G401.6 (cell line): ENCODE measurements at regions not wholly inside any gene's neighbourhood (a gene's known extent, or its start where the extent isn't known, plus 50 kb on each side); places are given as distances from the start of the nearest gene placed in this dataset.

Experiments
- FAIRE-seq: peaks from 2 replicates; lab custom pipeline; 2012; peaks lifted over from hg19 to GRCh38; lab: Jason Lieb, UNC

DNA sequence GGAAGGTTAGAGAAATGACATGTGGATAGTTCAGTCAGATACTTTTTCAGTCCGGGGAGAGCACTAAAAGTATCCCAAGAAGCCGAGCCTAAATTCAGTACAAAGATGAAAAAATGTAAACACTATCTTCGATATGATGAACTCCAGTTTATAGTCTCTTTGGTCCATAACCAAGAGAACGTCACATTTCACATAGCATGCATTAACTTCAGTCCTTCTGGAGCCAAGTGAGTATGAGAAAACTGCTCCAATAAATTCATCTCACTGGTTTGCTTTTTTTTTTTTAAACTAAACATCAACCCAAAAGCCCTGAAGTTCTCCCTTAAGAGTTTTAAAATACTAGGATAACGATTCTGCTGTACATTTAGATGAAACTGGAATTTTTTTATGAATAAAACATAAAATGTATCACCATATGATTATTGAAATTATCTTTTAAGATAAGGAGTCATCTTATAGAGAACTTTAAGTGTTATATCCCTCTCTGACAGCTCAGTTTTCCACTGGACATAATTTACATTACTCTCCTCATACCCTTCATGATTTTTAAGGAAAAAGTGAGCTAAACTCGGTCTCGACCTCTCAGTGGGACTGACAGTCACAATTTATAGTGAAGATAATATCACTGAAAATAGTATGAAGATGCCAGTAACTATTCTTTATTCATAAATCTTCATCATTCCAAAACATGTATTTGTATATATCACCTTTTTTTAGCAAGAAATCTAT, 841.5 kb upstream of the FLRT2 start:
- no peak for FAIRE-seq

DNA sequence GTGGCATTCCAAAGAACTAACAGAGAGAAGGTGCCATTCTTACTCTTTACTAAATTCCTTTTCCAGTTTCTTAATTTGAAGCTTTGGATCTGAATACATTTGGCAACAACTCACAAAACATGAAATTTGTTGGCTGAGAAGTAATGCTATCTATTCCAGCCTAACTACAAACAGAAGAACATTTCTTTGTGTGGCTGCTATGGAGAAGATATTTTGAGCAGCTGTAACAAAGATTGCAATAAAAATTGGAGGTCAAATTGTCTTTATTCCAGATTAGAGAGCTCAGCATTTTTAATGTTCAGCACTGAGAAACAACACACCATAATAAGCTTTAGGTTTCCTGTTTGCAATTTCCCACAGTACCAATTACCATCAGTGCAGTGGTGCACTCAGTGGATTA, 835.8 kb upstream of the FLRT2 start:
- no peak for FAIRE-seq

DNA sequence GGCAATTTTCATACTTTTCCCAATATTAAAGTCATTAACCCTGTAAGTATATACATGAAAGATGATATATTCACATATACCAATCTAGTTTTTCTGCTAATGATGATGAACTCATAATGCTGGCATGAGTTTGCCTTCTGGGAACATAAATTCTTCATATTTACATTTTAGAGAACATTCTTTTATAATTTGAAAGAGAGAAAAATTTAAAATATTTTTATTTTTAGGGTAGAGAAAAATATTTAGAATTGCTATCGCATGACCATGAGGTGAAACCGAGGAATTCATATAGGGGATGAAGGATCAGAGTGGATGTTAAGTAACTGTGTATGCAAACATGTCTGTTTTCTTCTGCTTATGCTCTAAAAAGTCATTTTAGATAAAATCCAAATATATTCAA, 825.3 kb upstream of the FLRT2 start:
- FAIRE-seq, result no peak

DNA sequence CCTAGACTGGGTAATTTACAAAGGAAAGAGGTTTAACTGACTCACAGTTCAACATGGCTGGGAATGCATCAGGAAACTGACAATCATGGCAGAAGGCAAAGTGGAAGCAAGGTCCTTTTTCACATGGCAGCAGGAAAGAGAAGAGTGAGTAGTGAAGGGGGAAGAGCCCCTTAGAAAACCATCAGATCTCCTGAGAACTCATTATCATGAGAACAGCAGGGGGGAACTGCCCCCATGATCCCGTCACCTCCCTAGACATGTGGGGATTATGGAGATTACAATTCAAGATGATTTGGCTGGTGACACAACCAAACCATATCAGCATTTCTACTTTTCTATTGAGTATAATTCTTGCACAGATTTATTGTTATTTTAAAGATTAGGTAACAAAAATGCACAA, 822.1 kb upstream of the FLRT2 start:
- no peak for FAIRE-seq

DNA sequence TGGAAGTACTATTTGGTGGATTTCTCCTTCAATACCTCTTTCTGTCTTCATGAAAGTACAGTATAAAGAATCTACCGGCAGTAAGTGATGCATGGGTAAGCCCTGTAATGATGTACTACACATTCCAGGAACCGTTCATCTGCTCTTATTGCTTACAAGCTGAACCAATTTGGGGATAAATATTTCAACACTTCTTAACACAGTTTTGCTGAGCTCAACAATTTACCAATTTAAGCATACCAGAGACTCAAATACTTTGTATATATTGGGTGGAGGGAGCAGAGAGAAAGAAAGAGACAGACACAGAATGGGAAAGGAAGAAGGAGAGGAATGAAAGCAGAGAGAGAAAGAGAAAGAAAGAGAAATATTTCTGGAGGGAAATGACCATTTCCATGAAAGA, 821.1 kb upstream of the FLRT2 start:
- no peak for FAIRE-seq

DNA sequence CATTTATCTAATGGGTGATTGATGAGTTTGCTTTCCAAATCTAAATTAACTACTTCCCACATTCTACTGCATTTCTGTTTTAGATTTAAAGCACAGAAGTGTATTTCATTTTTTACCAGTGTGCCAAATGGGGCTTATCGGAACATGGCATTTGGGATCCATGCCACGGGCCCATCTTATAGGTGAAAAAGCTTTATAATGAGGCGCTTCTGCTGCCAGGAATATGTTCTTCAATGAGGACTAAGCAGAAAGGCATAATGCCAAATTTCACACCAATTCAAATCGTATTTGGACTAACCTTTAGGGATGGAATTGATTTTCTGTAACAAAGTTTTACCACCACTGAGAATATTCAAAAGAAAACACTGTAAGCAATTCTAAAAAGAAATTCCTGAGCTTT, 803.5 kb upstream of the FLRT2 start:
- FAIRE-seq, result no peak

DNA sequence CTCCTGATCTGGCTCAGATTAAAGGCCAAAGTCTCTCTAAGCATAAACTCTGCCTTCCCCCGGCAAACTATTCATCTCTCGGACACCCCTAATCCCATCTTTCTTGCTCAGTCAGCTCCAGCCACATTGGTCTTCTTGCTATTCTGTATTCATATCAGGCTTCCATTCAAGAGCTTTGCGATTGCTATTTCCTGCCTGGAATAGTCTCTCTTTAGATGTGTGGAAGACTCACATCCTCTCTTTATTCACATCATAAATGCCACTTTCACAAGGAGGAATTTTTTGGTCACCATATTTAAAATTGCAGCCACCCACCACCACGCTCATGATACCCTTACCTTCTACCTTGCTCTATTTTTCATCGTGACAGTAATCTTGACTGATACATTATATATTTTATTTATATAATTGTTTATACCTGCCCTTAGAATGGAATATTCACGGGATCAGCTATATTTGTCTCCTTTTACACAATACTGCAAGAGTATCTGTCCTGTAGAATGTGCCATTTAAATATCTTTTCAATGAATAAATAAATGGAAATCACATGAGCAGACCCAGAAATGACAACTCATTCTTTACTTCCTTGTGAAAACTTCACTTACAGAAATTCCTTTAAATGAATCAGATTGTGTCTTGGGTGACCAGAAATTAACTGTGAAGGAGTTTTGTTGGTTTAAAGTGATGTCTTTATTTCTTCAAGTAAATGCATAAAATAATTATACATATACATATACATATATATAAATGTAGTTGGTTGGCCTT, 780.6 kb upstream of the FLRT2 start:
- FAIRE-seq, result no peak

DNA sequence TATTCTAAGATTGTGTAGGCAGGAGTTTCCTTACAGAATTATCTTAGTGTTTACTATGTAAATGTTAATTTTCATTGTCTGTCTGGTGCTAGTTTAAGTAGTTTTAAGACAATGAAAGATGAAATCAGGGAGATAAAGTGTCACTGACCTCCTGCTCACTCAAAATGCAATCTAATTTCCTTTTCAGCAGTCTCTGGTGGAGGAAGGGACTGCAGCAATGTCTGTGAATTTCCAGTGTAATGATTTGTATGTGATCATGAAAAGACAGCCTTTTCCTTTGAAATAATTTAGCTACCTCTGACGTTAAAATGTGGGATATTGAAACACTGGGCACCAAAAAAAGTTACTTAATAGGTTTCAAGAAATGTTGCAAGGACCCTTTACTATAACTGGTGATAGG, 779.7 kb upstream of the FLRT2 start:
- FAIRE-seq, result no peak

DNA sequence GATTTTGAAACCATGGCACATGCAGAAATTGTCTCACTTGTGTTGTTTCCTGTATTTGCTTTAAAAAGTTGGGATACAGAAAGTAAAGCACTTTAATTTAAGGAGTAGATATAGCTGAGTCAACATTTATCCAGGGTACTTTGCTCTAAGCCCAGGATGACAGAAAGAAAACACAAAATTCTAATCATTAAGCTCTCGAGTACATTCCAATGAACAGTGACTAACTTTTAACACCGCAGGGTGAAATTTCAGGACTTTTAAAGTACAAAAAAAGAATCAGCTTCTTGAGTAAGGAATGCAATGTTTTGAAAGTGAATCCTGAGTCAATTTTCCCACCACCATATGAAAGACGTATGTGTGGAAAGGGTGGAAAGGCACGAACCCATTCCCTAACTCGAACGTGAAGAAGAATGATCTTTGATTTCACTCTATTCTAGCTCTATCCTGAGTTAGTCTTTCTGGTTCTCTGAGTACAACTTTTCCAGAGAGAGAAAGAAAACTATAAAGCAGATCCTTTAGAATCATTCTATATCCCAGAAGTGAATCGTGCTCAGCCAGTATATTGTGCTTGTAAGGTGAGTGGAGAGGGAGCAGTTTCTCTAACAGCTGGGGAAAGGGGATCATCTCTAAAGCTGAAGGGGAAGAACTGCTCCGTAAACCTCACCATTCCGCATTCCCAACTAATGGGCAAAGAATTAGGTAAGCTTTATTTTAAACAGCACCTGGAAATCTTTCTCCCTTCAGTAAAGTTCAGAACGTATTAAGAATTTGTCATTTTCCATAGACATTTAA, 779.0 kb upstream of the FLRT2 start:
- no peak for FAIRE-seq

DNA sequence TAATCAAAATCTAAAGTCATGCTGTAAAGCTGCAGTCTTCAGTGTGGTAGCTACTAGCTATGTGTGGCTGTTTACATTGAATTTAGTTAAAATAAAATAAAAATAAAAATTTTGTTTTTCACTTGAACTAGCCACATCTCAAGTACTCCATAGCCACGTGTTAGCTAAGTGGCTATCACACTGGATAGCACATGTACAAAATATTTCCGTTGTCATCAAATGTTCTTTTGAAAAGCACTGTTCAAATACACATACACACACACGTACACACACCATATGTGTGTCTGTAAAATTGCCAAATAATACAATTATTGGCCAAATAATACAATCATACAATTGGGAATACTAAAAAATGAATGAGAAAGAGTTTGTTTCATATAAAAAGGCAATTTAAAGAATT, 778.2 kb upstream of the FLRT2 start:
- no peak for FAIRE-seq

DNA sequence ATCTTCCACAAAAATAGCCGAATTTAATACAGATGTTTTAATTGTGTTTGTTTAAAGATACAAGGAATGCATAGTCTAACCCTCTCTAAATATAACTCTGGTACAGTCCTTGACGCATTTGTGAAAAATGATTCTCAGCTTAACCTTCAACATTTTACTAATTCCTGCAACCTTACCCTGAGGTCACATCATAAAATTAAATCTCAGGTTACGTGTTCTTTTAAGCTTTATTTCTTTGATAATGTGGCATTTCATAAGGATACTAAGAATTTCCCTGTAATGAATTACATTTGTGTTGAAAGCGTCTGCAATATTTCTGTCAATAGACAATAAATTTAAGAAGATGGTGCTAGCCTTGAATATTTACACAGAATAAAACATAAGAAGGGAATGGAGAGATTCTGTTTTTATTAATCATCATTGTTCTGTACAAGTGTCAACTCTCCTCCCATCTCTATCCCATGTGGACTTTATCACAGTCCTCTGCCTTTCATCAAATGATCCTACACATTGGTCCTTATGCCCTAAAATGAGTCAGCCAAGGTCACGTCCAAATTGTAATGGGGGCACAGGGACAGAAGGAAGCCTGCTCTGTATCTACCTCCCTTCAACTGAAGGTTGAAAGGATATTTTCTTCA, 769.3 kb upstream of the FLRT2 start:
- FAIRE-seq, result no peak

DNA sequence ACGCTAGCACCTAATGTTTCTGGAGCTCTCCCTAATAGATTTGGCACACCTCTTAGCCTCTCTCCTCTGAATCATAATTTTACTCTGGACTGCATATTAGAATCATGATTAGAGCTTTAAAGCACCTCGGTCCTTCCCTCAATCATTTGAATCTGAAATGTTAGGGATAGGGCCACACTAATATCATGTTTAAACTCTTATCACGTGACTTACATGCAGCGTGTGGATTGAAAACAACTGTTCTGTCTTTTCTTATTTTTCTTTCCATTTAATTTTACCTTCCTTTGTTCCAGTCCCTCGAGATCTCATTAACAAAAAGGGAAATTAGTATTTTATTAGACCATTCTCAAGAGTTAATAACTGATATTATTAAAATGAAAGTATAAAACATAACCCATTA, 762.5 kb upstream of the FLRT2 start:
- FAIRE-seq, result no peak

DNA sequence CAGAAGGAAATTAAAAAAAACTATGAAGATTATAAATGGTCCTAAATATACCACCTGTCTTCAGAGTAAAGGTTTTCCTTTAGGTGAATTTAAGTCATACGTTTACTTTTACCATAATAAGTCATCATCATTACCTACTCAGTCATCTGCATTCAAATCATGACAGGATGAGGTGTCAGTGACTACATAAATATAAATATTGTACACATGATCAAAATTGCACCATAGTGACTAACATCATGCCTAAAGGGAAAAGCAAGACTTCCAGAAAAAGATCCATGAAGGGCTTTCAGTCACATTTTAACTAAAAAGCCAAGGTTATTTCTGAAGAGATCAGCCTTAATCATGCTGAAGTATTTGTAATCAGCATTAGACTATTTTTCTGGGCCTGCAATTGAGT, 759.9 kb upstream of the FLRT2 start:
- no peak for FAIRE-seq

DNA sequence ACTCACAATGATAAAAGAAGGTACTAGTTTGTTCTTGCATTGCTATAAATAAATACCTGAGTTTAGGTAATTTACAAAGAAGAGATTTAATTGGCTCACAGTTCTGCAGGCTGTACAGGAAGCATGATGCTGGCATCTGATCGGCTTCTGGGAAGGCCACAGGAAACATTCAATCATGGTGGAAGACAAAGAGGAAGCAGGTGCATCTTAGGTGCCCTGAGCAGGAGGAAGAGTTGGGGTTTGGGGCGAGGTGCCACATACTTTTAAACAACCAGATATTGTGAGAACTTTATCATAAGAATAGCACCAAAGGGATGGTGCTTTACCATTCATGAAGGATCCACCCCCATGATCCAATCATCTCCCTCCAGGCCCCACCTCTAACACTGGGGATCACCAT, 752.6 kb upstream of the FLRT2 start:
- FAIRE-seq, result no peak

DNA sequence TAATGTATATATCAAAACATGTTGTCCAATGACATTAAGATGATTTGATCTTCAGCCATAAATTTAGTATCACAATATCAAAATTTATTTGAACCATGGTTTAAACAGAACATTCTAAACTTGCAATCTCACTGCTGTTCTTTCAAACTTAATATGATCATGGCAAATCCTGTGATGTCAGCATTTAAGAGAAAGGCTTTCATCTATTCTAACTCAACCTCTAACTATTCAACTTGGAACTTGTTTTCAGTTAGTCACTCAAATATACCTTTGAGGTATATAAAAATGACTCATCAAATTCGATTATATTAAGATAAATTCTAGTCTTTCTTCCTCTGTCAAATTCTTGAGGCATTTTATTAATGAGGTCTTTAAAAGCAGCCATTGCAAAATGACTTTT, 747.0 kb upstream of the FLRT2 start:
- no peak for FAIRE-seq

DNA sequence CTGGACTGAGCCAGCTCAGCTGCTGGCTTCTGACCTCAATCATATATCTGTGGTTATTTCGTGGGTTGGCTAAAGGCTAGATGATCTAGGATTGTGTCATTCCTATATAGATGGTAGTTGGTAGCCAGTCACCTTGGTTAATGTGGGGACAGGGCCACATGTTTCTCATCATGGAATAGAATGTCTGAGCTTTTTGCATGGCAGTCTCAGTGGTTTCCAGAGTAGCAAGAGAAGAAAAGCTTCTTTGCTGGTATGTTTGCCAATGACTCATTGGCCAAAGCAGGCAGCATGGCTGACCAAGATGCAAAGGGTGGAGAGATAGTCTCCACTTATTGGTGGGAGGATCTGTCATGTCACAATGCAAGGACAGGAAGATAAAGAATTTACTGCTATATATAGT, 746.4 kb upstream of the FLRT2 start:
- FAIRE-seq, result no peak

DNA sequence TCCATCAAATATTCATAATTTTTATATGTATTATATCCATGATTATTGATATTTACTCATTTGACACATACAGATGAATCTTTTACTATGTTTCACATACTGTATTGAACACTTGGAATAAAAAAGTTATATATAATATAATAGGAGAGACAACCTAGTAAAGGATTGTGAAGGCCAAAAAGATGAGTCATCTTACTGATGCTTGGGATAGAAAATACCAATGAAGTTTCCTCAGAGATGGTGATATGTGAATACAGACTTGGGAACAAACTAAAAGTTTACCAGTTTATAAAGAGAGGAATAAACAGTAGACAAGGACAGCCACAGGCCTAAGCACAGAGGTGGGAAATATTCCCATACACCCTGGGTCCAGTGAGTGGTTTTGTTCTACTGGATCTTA, 743.9 kb upstream of the FLRT2 start:
- no peak for FAIRE-seq

DNA sequence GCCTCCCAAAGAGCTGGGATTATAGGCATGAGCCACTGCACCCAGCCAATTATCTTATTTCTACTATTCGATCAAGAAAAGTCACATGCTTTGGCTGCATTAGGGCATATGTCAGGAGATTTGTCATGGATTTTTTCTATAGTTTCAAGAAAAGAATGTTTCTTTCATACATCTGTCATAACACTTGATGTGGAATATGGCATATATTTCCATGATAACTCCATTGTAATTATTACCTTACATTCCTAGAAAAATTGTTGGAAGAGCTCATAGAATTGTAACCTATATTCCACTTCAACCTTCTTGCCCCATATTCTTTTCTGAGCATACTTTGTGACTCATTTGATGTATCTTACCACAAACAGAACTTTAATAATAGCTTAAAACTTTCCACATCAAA, 740.9 kb upstream of the FLRT2 start:
- FAIRE-seq, result no peak

DNA sequence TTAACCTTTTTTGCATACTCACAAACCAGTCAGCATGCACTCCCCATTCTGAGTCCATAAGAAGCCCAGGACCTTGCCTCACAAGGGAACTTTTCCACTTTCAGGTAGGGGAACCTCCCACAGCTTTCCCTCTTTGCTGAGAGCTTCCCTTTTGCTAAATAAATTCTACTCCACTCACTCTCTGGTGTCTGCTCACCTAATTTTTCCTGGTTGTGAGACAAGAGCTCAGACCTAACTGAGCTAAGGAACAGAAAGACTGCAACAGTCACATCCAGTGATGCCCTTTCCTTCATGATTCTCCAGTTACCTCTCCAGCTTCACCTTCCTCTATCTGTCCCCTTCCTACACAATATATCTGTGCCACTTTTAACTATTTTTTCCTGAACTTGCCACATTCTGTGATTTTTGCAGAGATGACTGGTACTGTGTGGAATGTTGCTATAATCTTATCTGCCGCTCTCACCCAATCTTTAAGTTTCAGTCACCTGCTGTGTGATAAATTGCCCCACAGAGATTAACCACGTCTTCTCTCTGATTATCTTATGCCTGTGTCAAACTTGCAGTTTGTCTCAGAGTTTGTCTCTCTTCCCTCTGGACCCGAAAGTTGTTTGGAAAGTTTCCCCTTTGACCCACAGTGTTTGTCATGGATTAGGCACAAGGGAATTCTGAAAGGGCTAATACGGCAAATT, 737.1 kb upstream of the FLRT2 start:
- FAIRE-seq, result no peak

DNA sequence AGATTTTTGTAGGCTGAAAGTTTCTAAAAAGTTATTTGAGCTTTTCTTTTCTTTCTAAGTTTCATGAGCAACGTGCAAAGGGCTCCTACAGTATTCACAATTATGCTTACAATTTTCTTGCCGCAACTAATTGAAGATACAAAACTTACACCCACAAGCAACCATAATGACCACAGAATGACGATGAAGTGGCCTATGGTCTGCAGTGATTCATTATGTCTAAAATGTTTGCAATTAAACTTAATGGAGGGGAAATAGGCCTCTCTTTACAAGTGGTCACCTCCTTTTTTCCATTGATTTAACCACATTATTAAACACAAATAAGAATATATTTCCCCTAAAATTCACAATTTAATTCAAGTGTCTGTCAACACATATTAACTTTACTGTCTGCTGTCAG, 732.6 kb upstream of the FLRT2 start:
- FAIRE-seq, result no peak

DNA sequence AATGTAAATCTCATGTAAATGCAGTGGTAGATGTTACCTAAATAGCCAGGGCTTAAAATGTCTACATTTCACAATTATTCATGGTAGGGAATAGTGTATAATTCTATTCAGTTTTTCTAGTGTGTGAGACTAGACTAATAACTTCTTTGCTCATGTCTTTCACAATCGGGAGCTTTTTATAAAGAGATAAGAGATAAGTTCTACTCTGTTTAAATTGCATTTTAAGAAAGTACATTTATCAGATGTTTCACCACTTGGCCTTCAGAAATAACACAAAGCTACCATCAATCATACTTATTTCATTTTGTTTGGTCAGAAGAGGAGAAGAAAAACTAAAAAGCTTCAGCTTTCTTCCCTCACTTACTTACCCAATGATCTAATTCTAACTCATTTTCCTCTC, 725.5 kb upstream of the FLRT2 start:
- no peak for FAIRE-seq

DNA sequence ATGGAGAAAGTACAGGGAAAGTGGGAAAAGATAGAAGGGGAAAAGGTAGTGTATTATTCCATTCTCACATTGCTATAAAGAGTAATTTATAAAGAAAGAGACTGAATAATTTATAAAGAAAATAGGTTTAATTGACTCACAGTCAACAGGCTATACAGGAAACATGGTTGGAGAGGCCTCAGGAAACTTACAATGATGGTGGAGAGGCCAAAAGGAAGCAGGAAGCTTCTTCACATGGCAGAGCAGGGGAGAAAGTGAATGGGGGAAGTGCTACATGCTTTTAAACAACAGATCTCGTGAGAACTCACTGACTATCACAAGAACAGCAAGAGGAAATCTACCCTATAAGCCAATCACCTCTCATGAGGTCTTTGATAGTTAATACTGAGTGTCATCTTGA, 725.0 kb upstream of the FLRT2 start:
- no peak for FAIRE-seq
